ENCODE measurements at regions not wholly inside any gene's neighbourhood (a gene's known extent, or its start where the extent isn't known, plus 50 kb on each side); places are given as distances from the start of the nearest gene placed in this dataset.

DNA sequence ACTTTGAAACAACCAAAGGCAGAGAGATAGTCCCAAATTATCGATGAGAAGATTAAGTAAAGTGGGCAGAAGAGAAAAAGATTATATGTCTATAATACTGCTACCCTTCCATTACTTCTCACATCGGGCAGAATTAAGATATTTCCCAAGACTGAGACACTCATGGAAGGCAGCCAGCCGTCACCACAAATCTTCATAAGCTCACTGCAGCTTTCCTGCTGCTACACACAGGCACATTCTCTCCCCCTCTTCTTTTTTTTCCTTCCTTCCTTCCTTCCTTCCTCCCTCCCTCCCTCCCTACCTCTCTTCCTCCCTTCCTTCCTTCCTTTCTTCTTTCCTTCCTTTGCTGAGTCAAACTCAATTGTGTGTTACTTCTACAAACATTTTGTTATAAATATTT, 58.7 kb upstream of the SPATA31C2 start:
- TF ChIP-seq GATA2 (IDR thresholded peaks at IDR 0.05; ENCODE audit: low read depth, low read length) (no peak), GATA3 (IDR thresholded peaks at IDR 0.05; ENCODE audit: low read depth, low read length) (no peak)

Measured in SH-SY5Y (cell line).